GM12878 (cell line): ENCODE measurements at regions not wholly inside any gene's neighbourhood (a gene's known extent, or its start where the extent isn't known, plus 50 kb on each side); places are given as distances from the start of the nearest gene placed in this dataset.

Experiments used
- DPF2 ChIP-seq: fragments of 450-650 bp; IDR thresholded peaks from 2 replicates; pipeline ENCODE4 v1.6.1; 2017; ENCODE audit warnings: mild to moderate bottlenecking
- GABPA ChIP-seq: IDR thresholded peaks from 2 replicates; pipeline ENCODE4 v1.6.1; 2014; ENCODE audit warnings: antibody characterized with exemption, low read depth, mild to moderate bottlenecking, inconsistent platforms
- MTA3 ChIP-seq: IDR thresholded peaks from 2 replicates; pipeline ENCODE4 v1.6.1; 2012; ENCODE audit warnings: low read length, inconsistent platforms, borderline replicate concordance
- NR2C1 ChIP-seq: fragments of 450-650 bp; IDR thresholded peaks from 2 replicates; pipeline ENCODE4 v1.6.1; 2017; ENCODE audit warnings: antibody characterized with exemption, mild to moderate bottlenecking, moderate library complexity
- SMAD1 ChIP-seq: fragments of 450-650 bp; IDR thresholded peaks from 2 replicates; pipeline ENCODE4 v1.6.1; 2018; ENCODE audit warnings: mild to moderate bottlenecking, low read depth; ENCODE audit not compliant: partially characterized antibody
- SREBF1 ChIP-seq: IDR thresholded peaks from 2 replicates; pipeline ENCODE4 v1.6.1; 2012; ENCODE audit warnings: mild to moderate bottlenecking, low read length
- ZNF217 ChIP-seq: fragments of 450-650 bp; IDR thresholded peaks from 2 replicates; pipeline ENCODE4 v1.6.1; 2017; ENCODE audit warnings: antibody characterized with exemption, mild to moderate bottlenecking
- TF ChIP-seq, protein P1 (sequence below): fragments of 450-650 bp; formaldehyde crosslinking; IDR thresholded peaks from 2 replicates; pipeline ENCODE4 v1.4.0; 2020; ENCODE audit warnings: mild to moderate bottlenecking, moderate library complexity
- TF ChIP-seq, protein P2 (sequence below): fragments of 450-650 bp; formaldehyde crosslinking; IDR thresholded peaks from 2 replicates; pipeline ENCODE4 v1.5.0; 2022; ENCODE audit warnings: mild to moderate bottlenecking, missing genetic modification characterization
- TF ChIP-seq, protein P3 (sequence below): IDR thresholded peaks from 2 replicates; pipeline ENCODE4 v1.6.1; 2012; ENCODE audit warnings: low read depth, low read length, improper control_type of control experiment

DNA sequence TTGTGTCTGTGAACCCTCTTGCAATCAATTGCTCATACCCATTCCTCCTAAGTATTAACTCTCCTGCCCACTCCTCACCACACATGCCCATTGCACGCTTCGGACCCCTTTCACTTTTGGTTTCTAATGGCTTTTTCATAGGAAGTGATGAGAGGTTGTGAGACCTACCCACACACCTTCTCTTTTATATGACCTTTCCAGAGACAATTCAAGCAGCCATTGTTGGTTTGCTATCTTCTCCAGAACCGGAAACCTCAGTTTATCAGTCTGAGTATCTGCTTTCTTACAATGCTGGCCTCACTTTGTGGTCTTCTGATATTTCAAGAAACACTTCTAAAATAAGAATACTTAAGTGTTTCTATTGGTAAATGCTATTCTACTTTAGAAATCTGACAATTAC is 1550.8 kb upstream of the SLC10A2 start (continued):
- TF ChIP-seq, protein P1, sequence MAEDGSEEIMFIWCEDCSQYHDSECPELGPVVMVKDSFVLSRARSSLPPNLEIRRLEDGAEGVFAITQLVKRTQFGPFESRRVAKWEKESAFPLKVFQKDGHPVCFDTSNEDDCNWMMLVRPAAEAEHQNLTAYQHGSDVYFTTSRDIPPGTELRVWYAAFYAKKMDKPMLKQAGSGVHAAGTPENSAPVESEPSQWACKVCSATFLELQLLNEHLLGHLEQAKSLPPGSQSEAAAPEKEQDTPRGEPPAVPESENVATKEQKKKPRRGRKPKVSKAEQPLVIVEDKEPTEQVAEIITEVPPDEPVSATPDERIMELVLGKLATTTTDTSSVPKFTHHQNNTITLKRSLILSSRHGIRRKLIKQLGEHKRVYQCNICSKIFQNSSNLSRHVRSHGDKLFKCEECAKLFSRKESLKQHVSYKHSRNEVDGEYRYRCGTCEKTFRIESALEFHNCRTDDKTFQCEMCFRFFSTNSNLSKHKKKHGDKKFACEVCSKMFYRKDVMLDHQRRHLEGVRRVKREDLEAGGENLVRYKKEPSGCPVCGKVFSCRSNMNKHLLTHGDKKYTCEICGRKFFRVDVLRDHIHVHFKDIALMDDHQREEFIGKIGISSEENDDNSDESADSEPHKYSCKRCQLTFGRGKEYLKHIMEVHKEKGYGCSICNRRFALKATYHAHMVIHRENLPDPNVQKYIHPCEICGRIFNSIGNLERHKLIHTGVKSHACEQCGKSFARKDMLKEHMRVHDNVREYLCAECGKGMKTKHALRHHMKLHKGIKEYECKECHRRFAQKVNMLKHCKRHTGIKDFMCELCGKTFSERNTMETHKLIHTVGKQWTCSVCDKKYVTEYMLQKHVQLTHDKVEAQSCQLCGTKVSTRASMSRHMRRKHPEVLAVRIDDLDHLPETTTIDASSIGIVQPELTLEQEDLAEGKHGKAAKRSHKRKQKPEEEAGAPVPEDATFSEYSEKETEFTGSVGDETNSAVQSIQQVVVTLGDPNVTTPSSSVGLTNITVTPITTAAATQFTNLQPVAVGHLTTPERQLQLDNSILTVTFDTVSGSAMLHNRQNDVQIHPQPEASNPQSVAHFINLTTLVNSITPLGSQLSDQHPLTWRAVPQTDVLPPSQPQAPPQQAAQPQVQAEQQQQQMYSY = no peak
- no peak for TF ChIP-seq NR2C1
- TF ChIP-seq MTA3 = no peak
- TF ChIP-seq SMAD1 = no peak
- TF ChIP-seq, protein P2, sequence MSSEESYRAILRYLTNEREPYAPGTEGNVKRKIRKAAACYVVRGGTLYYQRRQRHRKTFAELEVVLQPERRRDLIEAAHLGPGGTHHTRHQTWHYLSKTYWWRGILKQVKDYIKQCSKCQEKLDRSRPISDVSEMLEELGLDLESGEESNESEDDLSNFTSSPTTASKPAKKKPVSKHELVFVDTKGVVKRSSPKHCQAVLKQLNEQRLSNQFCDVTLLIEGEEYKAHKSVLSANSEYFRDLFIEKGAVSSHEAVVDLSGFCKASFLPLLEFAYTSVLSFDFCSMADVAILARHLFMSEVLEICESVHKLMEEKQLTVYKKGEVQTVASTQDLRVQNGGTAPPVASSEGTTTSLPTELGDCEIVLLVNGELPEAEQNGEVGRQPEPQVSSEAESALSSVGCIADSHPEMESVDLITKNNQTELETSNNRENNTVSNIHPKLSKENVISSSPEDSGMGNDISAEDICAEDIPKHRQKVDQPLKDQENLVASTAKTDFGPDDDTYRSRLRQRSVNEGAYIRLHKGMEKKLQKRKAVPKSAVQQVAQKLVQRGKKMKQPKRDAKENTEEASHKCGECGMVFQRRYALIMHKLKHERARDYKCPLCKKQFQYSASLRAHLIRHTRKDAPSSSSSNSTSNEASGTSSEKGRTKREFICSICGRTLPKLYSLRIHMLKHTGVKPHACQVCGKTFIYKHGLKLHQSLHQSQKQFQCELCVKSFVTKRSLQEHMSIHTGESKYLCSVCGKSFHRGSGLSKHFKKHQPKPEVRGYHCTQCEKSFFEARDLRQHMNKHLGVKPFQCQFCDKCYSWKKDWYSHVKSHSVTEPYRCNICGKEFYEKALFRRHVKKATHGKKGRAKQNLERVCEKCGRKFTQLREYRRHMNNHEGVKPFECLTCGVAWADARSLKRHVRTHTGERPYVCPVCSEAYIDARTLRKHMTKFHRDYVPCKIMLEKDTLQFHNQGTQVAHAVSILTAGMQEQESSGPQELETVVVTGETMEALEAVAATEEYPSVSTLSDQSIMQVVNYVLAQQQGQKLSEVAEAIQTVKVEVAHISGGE (CRISPR knock-in tag) = no peak
- TF ChIP-seq SREBF1 = no peak
- TF ChIP-seq, protein P3, sequence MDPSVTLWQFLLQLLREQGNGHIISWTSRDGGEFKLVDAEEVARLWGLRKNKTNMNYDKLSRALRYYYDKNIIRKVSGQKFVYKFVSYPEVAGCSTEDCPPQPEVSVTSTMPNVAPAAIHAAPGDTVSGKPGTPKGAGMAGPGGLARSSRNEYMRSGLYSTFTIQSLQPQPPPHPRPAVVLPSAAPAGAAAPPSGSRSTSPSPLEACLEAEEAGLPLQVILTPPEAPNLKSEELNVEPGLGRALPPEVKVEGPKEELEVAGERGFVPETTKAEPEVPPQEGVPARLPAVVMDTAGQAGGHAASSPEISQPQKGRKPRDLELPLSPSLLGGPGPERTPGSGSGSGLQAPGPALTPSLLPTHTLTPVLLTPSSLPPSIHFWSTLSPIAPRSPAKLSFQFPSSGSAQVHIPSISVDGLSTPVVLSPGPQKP = no peak
- TF ChIP-seq GABPA = 0 out of 2 replicates have a peak, but pooled peaks have one; percentile 10
- TF ChIP-seq DPF2 = no peak
- no peak for TF ChIP-seq ZNF217
